ENCODE measurements at regions not wholly inside any gene's neighbourhood (a gene's known extent, or its start where the extent isn't known, plus 50 kb on each side); places are given as distances from the start of the nearest gene placed in this dataset.
"Not testable (repeated sequence)": the region's sequence is repeated elsewhere in the genome, so short reads cannot be mapped to it uniquely, and the experiment has no call there.

DNA sequence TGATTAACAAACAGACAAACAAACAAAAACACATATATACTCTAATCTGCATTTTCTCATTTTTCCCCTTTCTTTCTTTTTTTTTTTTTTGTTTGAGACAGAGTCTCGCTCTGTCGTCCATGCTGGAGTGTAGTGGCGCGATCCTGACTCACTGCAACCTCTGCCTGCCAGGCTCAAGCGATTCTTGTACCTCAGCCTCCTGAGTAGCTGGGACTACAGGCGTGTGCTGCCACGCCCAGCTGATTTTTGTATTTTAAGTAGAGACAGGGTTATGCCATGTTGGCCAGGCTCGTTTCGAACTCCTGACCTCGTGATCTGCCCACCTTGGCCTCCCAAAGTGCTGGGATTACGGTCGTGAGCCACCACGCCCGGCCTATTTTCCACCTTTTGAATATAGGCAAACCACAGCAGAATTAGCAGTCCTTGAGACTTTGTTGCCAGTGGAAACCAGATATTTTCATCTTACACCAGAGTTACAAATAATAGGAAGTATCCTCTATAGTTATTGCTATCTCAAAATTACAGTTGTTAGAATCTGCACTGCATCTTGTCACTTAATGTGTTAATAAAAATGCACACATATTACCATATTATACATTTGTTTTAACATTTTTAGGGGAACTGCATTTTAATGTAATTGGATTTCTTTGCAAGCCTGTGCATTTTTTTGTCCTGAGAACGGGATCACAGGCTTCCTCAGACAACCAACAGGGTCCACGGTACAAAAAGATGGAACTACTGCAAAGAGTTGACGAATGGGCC, 208.2 kb upstream of the ZNF217 start:
- DNase-seq (ENCODE audit: low read depth in 2 of 2, low spot score in 1 of 2) = no peak

DNA sequence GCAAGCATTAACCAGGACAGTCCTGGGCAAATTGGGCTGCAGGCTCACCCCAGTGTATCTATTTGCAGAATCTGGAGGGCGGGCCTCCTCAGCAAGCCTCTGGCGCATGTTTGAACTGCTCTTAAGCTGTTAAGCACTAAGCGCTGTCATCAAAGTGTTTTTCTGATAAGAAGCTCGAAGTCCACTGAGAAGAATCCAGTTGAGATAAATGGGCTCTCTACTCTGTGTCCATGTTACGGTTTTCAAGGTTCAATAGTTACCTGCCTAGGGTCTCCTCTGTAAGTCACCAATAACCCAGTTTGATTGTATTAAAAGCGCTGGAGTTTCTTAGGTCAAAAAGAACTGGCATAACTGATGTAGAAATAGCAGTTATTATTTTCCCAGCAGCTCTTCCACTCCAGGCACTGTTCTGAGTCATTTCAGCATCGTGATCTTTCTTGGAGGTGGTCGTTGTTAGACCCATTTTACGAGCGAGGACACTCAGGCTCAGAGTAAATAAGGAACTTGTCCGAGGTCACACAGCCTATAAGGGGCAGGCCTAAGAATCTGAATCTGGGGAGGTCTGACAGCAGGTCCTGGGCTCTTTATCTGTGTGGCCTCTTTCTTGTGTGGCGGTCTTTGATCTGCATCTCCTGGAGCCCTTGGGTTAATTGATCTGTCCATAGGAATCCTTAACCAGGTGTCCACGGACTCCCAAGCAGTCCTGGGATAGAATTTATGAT, 207.4 kb upstream of the ZNF217 start:
- no peak for DNase-seq (ENCODE audit: low read depth in 2 of 2, low spot score in 1 of 2)

DNA sequence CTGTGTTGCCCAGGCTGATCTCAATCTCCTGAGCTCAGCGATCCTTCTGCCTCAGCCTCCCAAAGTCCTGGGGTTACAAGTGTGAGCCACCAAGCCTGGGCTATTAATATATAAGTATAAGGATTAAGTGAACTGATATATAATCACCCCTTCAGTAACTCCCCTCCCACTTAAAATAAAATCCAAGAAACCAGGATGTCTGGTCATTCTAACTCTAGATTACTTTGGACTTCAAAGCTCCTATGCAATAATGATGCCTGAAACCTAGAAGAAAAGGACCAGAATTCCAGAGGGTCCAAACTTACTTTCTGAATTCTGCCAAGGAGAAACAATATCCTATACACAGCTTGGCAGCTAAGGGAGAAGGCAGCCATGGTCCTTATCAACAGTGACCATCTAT, 206.8 kb upstream of the ZNF217 start:
- no peak for DNase-seq (ENCODE audit: low read depth in 2 of 2, low spot score in 1 of 2)

DNA sequence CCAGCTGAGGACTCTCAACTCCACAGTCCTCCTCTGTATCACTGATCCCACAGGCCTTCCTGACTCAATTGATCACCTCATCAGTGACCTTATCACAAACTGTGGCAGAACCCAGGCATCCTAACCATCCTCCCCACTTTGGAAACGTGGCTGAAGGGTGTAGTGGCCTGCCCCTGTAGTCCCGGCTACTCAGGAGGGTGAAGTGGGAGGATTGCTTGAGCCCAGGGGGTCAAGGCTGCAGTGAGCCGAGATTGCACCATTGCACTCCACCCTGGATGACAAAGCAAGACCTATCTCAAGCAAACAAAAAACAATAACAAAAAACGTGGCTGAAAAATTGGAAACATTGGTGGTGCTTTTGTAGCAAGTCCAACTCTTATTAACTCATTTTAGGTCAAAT, 203.4 kb upstream of the ZNF217 start:
- DNase-seq (ENCODE audit: low read depth in 2 of 2, low spot score in 1 of 2) = no peak

DNA sequence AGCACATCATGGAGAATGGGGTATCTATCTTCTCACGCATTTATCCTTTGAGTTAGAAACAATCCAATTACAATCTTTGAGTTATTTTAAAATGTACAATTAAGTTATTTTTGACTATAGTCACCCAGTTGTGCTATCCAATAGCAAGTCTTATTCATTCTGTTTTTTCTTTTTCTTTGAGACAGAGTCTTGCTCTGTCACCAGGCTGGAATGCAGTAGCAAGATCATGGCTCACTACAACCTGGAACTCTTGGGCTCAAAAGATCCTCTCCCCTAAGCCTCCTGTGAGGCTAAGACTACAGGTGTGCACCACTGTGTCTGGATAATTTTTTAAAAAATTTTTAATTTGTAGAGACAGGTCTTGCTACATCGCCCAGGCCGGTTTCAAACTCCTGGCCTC, 201.5 kb upstream of the ZNF217 start:
- DNase-seq (ENCODE audit: low read depth in 2 of 2, low spot score in 1 of 2) = no peak

DNA sequence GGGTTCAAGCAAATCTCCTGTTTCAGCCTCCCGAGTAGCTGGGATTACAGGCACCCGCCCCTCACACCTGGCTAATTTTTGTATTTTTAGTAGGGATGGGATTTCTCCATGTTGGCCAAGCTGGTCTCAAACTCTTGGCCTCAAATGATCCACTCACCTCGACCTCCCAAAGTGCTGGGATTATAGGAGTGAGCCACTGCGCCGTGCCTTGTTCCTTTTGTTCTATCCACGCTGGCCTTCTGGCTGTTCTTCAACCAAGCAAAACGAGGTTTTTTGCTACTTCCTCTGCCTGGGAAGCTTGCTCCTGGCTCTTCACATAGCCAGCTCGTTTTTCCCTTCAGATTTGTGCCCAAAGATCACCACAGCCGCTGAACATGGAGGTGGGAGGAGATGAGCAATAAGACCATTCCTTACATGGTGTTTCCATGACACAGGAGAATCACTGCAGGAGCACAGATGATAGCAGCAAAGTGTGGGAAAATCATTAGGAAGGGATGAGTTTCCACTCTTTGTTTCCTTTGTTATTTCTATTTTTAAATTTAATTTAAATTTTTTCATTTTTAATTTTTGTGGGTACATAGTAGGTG, 201.0 kb upstream of the ZNF217 start:
- no peak for DNase-seq (ENCODE audit: low read depth in 2 of 2, low spot score in 1 of 2)

DNA sequence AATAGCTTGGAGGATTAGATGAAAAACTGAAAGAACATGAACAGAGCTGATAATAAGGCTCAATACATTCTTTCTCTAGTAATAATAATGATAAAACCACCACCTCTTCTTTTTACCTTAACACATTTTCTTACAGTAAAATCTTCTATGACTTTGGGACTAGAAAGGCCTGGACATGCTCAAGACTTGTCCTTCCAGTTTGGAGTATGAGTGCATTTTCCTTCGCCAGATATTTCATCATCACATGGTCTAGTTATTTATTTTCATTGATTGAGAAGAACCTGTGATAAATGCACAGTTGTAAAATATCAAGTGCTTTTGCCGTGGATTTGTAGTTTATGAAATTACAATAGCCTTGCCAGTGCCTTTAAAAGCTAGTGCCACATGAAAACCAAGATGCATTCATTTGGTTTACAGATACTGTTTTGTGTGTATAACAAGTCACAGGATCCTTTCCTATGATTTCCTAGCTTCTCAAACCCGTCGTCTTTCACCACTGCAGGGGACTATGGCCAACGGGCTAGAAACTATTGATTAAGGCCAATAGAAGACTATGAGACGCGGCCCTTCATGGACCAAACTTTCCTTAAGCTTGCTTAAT, 200.2 kb upstream of the ZNF217 start:
- no peak for DNase-seq (ENCODE audit: low read depth in 2 of 2, low spot score in 1 of 2)

DNA sequence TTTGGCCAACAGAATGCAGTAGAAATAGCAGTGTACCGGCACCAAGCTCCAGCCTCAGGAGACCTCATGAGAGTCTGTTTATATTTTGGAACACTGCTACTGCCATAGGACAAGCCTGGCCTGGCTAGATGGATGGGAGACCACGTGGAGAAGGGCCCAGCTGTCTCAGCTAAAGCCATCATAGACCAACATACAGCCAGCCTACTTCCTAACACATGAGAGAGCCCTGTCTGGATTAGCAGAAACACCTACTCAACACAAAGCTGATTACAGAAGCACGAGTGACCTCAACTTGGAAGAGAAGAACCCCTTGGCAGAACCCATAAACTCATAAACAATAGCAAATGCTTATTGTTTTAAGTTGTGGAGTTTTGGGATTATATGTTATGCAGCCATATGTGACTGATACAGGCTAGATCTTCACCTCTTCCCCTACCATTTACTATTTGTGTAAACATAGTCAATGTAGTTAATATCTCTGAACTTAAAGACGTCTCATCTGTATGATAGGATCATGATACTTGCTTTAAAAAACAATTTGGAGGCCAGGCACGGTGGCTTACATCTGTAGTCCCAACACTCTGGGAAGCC, 199.4 kb upstream of the ZNF217 start:
- DNase-seq (ENCODE audit: low read depth in 2 of 2, low spot score in 1 of 2) = no peak

DNA sequence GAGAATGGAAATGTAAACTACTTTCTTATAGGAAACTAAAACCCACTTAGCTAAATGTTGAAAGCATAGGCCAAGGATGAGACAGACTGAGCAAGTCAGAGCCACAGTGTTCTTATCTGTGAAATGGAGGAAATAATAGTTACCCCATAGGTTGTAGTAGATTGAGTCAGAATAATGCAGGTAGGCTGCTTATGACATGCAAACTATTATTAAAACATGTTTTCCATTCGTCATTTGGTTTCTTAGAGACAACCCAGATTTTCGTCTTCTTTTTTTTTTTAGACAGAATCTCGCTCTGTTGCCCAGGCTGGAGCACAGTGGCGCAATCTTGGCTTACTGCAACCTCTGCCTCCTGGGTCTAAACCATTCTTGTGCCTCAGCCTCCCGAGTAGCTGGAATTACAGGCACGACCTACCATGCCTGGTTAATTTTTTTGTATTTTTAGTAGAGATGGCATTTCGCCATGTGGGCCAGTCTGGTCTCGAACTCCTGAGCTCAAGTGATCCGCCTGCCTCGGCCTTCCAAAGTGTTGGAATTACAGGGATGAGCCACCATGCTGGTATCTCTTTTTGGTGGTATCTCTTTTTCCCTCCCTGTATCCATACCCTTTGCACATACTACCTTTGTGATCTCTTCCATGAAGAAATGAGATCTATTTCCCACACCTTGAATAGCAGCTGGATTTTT, 196.5 kb upstream of the ZNF217 start:
- no peak for DNase-seq (ENCODE audit: low read depth in 2 of 2, low spot score in 1 of 2)

DNA sequence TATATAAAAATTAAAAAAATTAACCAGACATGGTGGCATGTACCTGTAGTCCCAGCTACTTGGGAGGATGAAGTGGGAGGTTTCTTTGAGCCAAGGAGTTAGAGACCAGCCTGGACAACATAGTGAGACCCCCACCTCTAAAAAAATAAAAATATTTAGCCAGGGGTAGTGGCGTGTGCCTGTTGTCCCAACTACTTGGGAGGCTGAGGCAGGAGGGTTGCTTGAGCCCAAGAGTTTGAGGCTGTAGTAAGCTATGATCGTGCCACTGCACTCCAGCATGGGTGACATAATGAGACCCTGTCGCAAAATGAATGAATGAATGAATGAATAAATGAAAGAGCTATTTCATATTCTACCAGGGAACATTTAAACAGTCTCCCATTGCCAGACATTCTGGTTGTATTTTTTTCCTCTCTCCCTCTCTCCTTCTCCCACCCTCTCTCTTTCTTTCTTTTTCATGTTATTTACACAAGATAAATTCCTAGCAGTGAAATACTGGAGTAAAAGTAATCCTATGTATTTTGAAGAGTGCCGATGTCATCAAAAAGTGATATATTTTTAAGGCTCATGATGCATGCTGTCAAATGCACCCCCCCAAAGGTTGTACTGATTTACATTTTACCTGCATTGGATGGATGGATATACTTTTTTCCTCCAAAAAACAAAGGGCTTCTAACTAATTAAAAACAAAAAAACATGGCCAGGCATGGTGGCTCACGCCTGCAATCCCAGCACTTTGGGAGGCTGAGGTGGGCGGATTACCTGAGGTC, 194.8 kb upstream of the ZNF217 start:
- no peak for DNase-seq (ENCODE audit: low read depth in 2 of 2, low spot score in 1 of 2)

DNA sequence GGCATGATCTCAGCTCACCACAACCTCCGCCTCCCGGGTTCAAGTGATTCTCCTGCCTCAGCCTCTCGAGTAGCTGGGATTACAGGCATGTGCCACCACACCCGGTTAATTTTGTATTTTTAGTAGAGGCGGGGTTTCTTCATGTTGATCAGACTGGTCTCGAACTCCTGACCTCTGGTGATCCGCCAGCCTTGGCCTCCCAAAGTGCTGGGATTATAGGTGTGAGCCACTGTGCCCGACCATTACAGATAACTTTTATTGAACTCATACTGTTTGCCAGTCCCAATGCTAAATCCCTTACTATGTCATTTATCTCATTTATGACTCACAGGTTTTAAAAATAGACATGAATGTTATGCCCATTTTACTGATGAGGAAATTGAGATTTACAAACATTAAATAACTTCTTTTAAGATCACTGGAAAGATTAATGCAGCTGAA, 193.9 kb upstream of the ZNF217 start:
- not testable (repeated sequence) for DNase-seq (ENCODE audit: low read depth in 2 of 2, low spot score in 1 of 2)

DNA sequence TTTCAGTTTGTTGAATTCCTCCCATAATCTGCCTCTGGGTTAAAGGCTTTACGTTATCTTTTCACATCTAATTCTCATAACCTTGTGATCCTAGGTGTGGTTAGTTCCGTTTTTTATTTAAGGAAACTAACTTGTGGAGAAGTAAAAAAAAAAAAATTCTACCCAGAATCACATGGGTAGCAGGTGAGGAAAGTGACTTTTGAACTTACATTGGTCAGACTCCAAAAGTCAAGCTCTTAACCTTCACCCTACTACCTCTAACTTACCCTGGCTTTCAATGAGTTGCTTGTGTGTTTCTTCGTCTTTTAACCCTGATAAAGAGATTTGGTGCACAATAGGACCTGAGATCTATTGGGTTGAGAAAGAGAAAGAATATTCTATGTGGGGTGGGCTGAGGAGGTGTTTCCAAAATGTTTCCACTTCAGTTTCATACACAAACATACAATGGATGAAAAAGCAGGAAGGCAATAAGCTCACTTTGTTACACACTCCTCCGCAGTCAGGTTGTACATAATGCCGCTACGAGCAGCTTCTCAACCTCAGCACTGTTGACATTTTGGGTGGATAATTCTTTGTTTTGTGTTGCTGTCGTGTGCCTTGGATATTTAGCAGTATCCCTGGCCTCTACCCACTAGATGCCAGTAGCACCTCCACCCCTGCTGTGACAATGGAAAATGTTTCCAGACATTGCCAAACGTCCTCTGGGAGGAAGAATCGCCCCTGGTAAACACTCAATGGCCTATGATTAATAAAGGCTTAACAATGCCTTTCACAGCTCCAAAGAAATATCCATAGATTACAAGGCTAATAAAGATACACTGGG, 193.0 kb upstream of the ZNF217 start:
- DNase-seq (ENCODE audit: low read depth in 2 of 2, low spot score in 1 of 2) = no peak

DNA sequence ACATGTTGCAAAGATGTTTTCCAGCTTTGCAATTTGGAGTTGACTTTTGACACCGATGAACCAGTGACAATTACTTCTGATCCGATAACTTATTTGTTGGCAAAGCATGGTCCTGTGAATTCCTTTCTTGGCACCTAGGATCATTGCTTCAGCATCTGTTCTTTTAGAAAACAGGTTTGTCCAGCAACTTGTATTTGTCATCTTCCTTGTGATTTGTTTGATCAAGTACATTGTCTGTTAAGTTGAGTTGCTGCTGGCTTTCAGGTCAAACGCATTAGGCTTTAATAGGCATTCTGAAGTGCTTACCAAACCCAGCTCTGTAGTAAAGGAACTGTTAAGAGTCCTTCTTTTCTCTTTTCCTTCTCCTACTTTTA, 192.4 kb upstream of the ZNF217 start:
- no peak for DNase-seq (ENCODE audit: low read depth in 2 of 2, low spot score in 1 of 2)

DNA sequence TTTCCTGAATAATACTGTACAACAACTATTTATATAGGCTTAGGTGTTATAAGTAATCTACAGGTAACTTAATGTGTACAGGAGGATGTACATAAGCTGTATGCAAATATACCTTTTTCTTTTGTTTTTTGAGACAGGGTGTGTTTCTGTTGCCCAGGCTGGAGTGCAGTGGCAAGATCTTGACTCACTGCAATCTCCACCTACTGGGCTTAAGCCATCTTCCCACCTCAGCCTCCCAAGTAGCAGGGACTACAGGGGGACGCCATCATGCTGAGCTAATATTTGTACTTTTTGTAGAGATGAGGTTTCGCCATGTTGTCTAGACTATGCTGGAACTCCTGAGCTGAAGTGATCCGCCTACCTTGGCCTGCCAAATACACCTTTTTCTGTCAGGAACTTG, 191.7 kb upstream of the ZNF217 start:
- DNase-seq (ENCODE audit: low read depth in 2 of 2, low spot score in 1 of 2) = no peak

DNA sequence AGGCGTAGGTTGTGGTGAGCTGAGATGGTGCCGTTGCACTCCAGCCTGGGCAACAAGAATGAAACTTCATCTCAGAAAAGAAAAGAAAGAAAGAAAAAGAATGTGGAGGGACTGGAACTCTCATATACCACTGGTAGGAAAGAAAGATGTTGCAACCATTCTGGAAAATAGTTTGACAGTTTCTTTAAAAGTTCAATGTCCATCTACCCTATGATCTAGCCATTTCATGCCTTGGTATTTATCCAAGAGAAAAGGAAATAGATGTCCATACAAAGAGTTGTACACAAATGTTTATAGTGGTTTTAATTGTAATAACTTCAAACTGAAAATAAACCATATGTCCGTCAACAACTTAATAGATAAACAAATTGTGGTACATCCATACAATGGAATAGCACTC, 190.1 kb upstream of the ZNF217 start:
- no peak for DNase-seq (ENCODE audit: low read depth in 2 of 2, low spot score in 1 of 2)

DNA sequence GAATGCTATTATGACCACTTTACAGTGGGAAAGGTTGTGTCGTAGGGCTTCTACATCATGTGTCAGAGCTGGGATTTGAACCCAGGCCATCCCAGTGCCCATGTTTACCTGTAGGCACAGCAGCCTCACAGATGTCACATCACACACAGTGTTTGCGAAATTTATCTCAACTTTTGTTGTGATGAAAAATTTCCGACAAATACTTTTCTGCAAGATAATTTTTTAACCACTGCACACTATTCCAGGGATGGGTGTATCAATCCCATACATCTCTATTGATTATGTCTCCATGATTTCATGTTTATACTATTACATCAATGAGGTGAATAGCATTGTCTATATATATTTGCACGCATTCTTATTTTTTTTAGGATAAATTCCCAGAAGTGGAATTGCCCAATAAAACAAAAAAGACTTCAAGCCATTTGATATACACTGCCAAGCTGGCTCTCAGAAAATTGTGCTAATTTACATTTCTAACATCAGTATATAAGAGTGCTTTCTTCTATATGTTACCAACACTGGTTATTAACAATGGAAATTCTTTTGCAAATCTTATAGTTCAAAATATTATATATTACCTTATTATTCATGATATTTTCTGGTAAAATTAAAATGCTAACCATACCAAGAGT, 189.1 kb upstream of the ZNF217 start:
- no peak for DNase-seq (ENCODE audit: low read depth in 2 of 2, low spot score in 1 of 2)

DNA sequence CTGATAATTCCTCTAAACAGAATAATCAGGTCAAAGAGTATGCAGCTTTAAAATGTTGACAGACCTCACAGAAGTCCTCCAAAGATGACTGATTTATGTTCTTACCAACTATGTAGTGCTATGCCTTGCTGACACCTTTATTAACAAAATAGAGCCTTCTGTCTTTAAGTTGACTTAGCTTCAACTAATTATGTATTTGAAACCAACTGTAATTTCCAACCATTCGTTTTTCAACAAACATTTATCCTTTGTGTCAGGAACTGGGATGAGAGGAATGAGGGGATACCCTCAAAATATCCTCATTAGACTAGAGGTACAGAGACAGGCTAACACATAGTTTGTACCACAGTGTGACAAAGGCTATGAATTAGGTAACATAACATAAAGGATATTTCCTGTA, 186.2 kb upstream of the ZNF217 start:
- no peak for DNase-seq (ENCODE audit: low read depth in 2 of 2, low spot score in 1 of 2)

DNA sequence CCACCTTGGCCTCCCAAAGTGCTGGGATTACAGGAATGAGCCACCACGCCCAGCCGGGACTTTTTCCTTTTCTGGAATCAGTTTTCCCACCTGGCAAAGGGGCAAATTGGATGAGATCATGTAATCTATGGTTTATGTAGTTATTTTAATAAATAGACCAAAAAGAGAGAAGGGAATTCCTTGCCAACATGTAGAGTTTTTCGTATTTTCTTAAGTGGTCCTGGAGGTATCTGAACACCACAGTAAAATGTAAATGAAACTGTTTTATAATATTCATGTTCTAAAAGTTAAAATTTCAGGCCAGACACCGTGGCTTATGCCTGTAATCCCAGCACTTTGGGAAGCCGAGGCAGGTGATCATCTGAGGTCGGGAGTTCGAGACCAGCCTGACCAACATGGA, 185.1 kb upstream of the ZNF217 start:
- DNase-seq (ENCODE audit: low read depth in 2 of 2, low spot score in 1 of 2) = no peak

DNA sequence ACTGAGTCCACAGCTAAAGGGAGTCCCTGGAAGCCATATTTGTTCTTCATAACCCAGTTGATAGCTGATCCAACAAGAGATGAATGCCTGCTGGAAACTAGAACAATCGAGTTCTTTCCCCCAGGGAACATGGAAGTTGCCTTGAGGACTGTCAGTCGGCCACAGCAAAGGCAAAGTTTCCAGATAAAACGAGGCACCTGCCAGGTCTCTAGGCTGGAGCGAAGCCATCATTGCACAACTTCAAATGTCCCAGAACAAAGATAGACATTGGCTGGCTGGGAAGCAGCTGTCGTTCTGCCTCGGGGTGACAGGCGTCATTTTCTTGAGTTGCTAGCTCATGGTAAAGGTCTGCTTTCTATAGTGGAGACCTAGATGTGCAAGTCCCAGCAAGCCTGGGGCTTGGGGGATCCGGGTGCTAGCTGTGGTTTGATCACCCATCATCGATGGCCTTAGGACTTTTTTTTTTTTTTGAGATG, 184.4 kb upstream of the ZNF217 start:
- no peak for DNase-seq (ENCODE audit: low read depth in 2 of 2, low spot score in 1 of 2)
